Dedifferentiated amniotic fluid mesenchymal stem cell (primary cell): ENCODE measurements at regions not wholly inside any gene's neighbourhood (a gene's known extent, or its start where the extent isn't known, plus 50 kb on each side); places are given as distances from the start of the nearest gene placed in this dataset.
A peak's percentile ranks its signal among the peaks of the same experiment; 100 is the strongest.

ENCODE experiments used
- DNase-seq: peaks from one replicate; pipeline ENCODE4 v3.0.0-alpha.2; 2016; ENCODE audit errors: extremely low spot score

DNA sequence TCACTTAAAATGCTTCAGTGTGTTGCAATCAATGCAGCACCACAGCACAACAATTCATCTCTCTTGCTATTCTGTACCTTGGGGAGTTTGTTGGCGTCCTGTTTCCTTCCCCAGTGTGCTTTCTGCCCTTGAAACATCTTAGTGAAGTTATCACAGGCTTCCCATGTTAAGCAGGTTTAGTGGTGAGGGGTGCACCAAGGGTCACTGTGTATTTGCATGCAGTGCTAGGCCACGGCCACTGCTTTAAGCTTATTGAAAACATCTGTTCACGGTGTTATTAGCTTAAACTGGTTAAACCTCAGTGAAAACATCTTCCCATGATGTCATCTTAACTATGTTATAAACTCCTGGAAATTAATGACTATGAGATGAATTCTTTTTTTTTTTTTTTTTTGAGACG is 217.3 kb upstream of the GOLIM4 start:
- DNase-seq = no peak

DNA sequence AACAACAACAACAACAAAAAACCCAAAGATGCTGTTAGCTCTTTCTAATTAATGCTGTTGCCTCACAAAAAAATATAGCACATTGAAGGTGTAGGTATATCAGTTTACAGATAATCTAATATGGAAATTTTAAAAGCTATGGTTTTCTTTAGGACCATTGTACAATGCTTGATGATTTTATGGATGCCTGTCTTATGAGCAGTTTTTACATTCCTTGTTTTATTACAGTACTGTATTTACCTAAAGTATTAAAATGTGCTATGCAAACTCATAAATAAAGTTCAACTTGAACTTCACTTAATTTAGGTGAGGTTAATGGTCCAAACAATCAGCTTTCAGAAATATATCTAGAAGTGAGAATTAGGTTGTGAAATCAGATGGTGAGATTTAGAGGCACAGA is 212.2 kb upstream of the GOLIM4 start:
- DNase-seq = no peak

DNA sequence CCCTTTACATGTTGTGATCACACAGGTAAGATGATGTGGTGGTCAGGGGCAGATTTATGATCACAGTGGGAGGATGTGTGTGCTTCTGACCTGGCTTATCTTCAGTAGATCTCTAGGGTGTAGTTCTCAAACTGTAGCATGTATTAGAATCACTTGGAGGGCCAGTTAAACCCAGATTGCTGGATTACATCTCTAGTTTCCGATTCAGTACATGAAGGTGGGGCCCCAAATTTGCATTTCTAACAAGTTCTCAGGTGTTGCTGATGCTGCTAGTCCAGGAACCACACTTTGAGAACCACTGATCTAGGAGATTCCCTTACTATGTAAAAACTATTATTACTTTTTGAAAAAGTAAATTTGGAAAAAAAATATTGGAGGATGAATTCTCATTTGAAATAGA is 199.3 kb upstream of the GOLIM4 start:
- DNase-seq = no peak

DNA sequence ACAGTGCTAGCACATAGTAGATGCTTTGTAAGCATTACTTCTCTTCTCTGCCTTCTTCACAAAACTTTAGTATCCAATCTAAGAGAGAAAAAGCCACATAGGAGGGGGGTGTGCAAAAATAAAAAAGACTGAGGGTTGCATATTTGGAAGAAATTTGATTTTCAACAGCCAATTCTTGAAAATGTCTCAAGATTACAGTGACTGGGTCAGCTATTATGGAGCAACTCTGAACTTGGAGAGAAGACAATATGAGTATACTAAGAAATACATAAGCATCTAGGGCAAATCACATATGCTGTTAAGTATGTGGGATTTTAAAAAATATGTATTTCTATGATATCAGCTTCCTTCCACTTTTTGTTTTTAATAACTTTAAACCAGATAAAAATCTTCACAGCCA is 196.6 kb upstream of the GOLIM4 start:
- DNase-seq = no peak

DNA sequence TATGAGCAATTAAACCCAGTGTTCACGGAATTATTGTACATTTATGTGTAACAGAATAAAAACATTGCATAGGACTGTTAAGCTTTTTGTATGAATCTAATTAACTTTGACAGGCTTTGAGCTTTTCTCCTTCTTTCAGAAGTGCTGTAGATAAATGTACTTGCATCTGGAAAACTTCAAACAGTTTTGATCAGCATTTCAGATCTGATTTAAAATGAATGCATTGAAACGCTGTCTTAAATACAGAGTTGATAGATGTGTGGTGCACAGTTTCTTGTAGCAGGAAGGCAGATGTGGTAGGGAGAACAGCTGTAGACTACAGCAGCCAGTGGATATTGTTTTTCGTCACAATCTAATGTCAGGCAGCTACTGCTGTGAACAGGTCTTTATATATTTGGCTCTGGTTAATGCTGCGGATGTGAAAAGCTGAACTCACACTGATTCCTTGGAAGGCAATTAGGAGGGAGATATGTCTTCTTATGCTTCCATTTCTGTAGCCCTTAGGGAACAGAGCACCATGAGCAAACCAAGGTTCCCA is 193.8 kb upstream of the GOLIM4 start:
- DNase-seq = no peak

DNA sequence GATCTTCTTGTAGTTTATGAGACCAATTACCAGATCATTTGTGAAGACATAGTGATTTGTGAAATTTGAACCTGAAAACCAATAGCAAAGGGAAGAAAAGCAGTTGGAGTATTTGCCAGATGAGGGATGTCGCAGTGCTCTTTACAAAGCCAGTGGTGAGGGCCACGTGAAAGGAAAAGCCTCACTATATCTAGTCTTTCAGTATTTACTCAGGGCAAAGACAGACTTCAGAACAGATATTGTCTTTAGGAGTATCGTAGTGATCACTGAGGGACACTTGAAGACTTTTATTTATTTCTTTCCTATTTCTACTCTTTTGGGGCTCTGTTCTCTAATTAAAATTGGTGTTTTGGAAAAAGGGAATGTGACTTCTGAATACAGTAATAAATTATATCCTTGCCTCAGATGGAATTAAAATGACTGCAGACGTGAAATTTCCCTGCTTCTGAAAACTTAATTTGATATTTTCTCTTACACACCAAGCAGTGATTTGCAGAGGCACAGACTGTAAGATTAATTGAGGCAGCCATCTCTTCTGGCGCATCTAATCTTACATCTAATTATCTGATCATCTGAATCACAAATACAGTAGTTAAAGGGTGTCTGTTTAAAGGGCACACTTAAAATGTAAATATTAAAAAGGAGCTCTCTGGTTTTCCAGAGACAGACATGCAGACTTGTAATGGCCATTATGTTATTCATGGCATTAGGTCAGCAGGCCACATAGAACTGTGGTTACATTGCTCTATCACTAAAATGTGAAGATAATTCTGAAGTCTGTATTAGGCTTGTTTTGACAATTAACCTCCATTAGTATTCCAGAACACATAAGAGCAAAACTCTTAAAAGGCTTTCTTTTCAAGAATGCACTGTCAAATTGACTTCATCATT is 193.0 kb upstream of the GOLIM4 start:
- no peak for DNase-seq

DNA sequence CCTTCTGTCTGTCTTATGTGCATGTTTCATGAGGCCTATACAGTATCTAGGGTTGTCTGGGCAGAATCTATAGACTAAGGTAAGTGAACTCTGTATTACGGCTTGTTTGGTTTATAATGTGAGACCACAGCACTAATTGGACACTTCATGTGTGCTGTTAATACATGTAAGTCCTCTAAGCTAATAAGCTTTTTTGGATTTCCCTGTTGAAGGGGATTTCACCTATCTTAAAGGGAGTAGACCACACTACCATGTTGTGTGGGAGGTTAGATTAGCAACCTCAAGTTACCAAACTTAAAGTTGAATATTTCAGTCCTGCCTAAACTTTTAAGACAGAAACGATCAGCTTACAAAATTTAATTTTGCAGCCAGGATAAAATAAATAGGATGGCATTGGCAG is 189.8 kb upstream of the GOLIM4 start:
- DNase-seq = no peak

DNA sequence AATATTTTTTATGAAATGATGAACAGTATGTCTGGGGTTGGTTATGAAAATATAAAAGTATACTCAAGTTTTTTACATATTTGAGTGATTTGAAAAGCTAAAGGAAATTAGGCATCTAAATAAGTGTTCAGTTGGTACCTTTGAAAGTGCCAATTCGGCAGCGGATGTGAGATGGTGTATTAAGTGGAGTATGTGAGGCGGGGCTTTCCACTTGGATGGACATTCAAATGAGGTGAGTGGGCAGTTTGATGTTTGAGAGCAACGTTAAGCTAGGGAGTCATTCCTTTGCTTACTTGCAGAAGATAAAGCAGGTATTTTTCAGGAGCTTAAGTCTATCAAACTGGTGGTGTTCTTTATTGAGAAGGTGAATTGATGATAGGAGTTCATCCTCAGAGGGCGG is 189.0 kb upstream of the GOLIM4 start:
- no peak for DNase-seq

DNA sequence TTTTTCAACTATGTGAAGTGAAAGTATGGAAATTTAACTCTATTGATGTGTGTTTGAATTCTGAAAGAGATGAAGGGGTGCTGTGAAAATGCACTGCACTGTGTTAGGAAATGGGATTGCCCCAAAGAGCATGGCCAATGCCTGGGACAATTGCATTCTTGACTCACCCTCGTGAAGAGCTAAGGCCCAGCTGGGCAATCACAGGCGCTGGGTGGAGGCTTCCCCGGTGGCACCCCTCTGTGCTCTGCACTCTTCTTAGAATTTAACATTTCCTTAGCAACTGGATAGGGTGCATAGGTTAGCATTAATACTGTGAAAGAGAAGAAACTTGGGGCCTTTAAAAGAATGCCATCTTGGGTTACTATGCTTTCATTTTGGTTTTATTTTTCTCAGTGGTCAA is 179.9 kb upstream of the GOLIM4 start:
- no peak for DNase-seq

DNA sequence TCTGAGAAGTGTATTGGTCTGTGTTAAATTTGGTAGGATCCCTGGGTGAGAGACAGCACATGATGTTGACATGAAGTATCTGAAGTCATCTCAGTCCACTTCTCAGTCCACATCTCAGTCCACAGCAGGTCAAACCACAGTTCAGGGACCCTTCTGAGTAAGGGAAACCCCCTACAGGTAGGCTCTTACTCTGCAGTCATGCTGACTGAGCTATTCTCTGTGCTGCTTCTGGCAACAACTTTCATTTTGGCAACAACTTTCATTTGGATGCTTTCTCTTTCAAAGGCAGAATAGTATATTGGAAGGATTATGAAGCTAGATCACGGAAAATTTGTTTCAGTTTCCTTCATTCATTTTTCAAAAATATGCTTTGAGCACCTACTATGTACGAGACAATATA is 178.2 kb upstream of the GOLIM4 start:
- DNase-seq = no peak

DNA sequence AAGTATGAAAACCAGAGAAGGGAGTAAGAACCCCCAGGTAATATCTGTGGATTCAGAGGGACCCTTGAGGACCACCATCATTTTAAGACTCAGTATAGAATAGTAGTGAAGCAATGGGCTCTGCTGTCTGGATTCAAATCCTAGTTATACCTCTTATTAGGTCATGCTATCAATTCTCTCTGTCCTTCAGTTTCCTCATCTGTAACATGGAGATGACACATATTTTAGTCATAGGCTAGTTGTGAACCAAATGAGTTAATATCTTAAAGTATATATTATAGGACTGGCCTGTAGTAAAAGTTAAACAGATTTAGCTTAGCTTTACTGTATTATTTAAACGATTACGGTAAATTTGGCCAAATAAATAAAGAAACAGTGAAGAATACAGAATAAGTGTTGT is 177.3 kb upstream of the GOLIM4 start:
- DNase-seq = no peak

DNA sequence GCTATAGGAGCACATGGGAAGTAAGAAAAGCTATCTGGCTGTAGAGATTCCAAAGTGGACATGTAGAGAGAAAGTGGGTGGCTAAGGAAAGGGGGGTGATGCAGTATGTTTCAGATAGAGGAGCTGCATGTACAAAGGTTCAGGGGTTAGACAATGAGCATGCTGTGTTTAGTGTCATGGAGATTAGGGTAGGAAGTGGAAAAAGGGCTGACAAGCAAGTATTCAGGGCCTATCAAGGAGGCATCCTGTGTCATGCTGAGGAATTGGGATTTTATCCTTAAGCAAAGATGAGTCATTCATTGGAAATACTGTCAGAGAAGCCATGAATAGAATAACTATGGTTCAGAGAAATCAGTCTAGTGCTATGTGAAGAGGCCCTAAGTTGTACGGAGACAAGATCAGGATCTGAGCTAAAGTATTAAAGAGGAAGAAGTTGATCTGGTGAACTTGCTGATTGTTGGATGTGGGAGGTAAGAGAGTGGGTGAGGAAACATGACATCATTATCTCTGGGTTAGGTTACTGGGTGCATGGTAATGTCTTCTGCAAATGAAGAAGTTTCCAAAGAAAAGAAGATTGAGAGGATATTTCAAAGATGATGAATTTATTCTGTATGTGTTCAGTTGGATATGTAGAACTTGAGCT is 176.7 kb upstream of the GOLIM4 start:
- no peak for DNase-seq

DNA sequence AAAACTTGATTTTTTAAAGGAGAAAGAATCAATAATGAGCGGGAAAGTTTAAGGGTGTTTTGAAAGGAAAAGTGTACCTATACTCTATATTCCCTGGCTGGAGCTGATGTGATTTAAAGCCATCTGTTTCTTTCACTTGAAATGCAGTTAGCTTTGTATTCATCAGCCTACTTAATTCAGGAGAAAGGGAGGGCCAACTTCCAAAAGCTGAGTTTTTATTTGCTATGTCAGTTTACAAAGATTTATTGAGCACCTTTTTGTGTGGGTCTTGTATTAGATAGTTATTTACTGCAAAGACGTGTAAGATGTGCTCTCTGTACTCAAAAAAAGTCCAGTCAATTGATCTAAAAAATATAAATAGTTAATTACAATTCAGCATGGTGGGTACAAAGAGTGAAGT is 176.2 kb upstream of the GOLIM4 start:
- DNase-seq = no peak

DNA sequence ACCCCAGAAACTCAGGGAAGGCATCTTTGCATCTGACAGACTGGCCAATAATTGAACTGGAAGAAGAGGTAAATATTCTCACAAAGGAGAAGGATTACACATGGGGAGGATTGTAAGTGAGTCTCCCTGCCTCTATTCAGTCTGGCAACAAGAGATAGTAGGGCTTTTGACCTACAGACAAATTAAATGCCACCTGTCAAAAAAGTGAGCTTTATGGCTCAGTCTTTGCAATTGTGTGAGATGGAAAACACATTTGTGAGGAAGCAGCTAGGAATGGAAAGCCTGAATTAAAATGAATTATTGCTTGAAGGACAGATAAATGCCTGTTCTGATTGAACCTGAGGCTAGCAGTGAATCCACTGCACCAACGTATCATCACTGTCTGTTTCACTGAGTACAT is 173.3 kb upstream of the GOLIM4 start:
- no peak for DNase-seq

DNA sequence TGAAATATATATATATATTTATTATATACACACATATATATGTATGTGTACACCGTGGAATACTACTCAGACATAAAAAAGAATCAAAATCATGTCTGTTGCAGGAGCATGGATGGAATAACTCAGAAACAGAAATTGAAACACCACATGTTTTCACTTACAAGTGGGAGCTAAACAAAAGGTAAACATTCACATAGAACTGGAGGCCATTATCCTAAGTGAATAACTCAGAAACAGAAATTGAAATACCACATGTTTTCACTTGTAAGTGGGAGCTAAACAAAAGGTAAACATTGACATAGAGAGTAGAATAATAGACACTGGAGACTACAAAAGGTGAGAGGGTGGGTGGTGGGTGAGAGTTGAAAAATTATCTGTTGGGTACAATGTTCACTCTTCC is 171.5 kb upstream of the GOLIM4 start:
- DNase-seq = no peak

DNA sequence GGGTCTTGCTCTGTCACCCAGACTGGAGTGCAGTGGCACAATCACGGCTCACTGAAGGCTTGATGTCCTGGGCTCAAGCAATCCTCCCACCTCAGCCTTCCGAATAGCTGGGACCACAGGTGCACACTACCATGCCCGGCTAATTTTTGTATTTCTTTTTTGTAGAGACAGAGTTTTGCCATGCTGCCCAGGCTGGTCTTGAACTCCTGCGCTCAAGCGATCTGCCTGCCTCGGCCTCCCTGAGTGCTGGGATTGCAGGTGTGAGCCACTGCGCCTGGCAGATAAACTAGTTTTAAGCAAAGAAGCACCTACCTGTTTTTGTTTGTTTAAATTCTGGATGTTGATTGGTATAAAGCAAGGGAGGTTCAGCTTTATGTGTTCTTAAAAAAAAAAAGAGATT is 170.6 kb upstream of the GOLIM4 start:
- DNase-seq = no peak

DNA sequence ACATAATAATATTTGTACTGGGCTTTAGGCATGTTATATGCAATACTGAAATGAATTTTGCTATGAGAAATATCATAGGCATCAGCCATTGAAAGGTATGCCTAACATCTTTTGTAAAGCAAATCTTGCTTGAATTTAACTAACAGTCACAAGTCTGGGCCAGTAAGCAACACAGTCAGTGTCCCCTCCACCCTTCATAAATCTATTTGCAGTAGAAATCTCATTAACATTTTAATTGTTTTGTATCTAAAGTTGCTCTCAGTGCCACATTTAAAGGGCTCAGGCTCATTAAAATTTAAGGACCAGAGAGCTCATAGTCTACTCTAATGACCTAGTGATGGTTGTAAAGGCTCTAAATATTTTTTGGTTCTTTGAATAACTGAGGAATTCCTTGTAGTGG is 167.2 kb upstream of the GOLIM4 start:
- DNase-seq = no peak

DNA sequence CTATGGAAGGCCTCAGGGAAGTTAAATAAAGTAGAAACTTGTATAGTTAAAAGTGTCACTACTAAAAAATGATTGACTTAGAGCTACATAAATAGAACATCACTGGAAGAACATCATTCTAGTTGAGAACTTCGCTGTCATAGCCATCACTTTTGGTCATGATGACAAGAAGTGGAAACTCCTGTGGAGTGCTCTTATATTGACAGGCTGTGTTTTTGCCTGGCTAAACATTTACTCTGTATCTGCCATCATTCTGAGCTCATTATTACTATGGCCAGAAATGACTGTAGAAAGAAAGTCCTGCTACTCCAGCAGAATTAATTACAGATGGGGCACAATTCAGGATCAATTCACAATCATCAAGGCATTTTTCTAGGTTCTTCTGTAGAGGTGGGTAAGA is 165.1 kb upstream of the GOLIM4 start:
- DNase-seq = no peak

DNA sequence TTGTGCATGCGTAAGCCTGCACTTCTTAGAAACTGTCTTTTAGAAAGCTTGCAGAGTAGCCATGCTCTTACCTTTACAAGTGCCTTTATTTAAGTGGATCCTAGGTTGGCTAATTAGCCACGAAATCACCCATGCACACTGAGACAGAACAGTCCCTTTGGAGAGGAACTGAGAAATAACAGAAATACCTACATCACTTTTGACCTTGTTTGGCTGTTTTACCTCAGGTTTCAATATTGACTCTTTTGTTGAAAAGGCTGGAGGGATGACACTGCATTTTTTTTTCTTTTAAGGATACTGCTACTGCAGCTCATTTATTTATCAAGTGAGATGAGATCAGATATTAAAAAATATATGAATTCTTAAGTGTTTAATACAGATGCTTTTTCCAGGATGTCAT is 155.6 kb upstream of the GOLIM4 start:
- DNase-seq = no peak

DNA sequence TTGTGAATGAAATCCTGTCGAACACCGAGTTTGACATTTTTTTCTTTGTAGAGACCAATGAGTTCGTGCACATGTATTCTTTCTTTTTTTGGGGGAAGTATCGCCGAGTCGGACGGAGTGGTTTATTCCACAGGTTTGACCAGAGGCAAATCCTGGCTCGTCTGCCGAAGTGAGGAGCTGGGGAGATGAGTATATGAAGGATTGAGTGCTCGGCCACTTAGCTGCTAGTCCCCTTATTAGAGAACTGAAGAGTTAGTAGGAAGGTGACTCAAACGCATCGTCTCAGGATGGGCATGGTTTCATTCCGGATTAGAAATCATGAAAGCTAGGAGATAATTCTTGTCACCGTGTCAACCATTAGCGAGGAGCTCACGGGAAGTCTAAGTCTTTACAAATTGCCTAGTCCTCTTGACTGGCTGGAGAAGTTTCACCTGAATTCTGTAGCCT is 154.7 kb upstream of the GOLIM4 start:
- no peak for DNase-seq

DNA sequence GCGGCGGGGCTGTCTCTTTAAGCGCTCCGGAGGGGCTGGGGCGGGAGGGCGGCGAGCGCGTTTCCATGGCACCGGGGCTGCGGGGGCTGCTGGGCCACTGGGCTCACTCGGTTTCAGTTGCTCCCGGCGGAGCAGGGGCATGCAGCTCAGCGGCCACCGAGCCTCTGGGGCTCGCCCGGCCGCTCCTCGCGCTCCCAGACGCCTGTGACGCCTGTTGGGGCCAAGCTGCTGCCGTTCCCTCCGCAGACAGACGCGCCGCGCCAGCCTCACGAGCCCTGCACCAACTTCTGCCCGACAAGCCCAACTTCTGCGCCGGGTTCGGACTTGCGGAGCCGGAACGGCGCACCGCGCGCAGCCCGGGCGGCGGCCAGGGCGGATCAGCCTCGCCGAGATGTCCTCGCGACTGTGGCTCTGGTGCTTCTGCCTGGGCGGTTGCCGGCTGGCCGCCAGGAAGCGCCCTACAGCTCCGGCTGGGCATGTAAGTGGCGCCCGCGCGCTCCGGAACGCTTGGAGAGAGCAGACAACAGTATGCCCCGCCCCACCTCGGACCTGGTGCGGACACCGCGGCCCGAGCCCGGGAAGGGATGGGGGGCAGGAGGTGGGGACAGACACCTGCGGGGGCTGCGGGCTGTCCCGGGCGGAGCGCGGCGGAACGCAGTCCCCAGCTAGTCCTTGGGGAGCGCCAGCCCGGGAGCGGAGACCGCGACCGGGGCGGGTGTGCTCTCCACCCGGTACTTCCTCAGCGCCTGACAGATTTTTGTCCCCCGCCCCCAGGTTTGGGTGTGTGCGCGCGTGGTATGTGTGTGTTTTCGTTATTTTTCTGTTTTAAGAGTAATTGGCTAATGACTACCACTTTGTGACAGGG is 154.1 kb upstream of the GOLIM4 start:
- peak; percentile 67 for DNase-seq

DNA sequence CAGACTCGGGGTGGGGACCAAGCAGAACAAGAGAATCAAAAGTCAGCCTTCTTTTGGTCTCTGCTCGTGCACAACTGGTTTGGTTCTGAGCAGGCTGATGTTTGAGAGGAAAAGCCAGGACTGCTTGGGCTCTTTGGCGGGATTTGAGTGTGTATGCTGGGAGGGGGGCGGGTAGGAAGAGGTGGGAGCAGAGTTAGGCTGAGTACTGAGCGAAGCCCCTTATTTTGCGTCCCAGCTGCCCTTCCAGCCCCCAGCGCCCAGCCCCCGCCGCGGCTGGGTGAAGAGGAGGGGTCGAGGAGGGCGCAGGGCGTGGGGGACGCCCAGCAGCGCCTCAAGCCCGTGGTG is 153.5 kb upstream of the GOLIM4 start:
- DNase-seq = no peak
